ENCODE measurements at regions not wholly inside any gene's neighbourhood (a gene's known extent, or its start where the extent isn't known, plus 50 kb on each side); places are given as distances from the start of the nearest gene placed in this dataset.
"Not testable (repeated sequence)": the region's sequence is repeated elsewhere in the genome, so short reads cannot be mapped to it uniquely, and the experiment has no call there.

DNA sequence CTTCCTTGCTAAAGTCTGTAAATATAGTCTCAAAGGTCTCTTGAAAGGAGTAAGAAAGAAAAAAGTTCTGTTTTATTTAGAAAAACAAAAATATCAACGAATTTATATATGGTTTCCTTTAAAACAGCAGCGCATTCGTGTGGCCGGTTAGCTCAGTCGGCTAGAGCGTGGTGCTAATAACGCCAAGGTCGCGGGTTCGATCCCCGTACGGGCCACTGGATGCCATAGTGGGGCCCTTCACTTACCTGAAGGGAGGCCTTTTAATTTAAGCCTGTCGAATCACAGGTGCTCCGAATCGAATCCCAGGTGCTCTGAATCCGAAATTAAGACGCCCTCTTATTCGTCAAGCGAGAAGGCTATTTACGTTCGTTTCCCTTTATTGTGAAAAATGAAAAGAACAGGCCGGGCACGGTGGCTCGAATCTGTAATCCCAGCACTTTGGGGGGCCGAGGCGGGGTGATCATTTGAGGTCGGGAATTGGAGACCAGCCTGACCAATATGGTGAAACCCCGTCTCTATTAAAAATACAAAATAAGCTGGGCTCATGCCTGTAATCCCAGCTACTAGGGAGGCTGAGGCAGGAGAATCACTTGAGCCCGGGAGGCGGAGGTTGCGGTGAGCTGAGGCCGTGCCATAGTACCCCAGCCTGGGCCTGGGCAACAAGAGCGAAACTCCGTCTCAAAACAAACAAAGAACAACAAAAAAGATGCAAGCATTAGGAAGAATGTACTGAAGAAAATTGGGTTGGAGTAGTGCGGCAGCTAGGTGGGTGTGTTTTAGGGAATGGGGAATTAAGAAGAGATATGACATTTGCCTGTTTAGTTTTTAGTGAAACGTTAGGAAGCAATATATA lies 195.8 kb upstream of the ZNF184 start:
- DNase-seq, result peak; percentile 65 to 67

DNA sequence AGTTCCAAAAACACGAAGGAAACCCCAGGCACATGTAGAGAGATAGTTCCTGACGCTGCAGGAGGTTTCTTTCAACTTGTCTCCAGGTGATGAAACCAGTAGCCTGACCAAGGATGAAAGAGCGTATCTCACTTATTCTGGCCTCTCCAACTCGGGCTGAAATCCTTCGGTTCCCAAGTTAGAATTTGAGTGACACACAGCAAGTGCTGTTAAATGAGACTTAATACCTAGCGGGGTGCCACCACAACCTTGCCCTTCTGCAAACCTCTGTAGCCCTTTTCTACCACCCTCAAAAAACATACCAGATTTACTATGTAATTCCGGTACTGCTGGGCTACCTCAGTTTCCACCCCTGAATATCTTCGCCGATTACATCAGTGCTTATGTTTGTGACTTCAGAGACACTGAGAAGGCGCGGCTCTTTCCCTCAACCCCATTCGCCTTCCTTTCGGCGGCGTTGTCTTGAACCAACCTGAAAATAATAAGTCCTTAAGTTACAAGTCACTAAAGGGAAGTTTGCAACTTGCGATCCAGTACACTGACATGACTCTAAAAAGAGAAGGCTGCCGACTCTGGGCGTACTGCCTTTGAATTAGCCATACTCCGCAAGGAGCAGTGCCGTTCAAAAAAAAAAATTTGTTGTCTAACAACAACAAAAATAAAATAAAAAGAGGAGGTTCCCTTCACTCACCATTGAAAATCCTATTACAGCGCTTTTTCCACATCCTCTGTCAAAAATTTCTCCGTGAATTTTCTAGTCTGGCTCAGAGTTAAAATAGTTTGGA lies 194.9 kb upstream of the ZNF184 start:
- DNase-seq, result peak; percentile 36 to 52

DNA sequence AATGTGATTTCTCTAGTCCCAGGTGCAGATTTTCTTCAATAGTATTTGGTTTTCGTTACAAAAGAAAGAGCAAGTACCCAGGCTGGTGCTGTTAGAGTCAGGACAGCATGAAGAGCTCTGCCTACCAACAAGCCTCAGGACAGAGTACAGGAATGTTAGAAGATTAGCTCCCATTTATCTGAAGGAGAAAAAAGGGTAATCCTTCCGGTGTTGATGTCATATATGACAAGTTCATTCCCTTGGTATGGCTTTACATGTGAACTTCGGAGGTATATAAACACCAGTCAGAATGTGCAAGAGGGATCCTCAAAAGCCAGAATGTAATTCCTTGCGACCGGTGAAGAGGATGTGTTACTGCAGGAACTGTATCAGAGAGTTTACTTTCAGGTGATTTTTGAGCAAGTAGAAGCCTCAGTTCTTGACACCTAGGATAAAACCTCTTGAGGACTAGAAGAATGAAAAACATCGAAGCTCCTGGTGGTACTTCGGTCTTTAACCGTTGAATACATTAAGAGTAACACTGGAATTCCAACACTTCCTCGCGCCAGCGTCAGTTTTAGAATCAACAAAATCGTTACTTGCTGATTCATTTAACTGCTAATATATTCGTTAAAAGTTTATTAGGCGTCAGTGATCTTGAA lies 194.2 kb upstream of the ZNF184 start:
- peak in 1 of 2 experiments; percentile 12 for DNase-seq

DNA sequence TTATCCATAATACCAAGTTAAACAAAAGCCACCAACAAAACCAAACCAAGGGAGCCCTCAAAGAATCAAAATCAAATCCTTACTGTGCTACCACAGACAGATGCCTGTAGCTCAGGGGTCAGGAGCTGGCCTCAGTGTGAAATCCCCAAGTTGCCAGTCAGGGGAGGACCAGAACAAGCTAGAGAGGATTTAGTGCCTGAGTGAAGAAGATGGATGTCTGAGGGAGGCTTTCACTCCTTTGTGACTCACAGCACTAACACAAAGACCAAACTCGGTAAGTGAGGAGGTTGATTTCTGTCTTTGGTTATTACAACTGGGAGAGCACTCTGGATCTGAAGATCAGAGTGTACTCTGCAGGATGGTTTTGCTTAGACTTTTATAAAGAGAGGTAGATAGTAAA lies 189.9 kb upstream of the ZNF184 start:
- DNase-seq, result no peak

DNA sequence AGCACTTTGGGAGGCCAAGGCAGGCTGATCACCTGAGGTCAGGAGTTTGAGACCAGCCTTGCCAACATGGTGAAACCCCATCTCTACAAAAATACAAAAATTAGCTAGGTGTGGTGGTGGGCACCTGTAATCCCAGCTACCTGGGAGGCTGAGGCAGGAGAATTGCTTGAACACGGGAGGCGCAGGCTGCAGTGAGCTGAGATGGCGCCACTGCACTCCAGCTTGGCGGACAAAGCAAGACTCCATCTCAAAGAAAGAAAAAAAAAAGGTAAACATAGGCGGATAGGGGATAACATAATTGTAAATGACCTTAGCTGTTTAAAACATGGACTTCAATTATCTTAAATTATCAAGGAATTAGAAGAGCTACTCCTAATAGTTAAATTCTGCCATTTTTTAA lies 189.3 kb upstream of the ZNF184 start:
- DNase-seq, result not testable (repeated sequence)

DNA sequence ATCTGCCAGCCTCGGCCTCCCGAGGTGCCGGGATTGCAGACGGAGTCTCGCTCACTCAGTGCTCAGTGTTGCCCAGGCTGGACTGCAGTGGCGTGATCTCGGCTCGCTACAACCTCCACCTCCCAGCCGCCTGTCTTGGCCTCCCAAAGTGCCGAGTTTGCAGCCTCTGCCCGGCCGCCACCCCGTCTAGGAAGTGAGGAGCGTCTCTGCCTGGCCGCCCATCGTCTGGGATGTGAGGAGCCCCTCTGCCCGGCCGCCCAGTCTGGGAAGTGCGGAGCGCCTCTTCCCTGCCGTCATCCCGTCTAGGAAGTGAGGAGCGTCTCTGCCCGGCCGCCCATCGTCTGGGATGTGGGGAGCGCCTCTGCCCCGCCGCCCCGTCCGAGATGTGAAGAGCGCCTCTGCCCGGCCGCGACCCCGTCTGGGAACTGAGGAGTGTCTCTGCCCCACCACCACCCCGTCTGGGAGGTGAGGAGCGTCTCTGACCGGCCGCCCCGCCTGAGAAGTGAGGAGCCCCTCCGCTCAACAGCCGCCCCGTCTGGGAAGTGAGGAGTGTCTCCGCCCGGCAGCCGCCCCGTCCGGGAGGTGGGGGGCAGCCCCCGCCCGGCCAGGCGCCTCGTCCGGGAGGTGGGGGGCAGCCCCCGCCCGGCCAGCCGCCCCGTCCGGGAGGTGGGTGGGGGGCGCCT lies 180.4 kb upstream of the ZNF184 start:
- DNase-seq, result not testable (repeated sequence)

DNA sequence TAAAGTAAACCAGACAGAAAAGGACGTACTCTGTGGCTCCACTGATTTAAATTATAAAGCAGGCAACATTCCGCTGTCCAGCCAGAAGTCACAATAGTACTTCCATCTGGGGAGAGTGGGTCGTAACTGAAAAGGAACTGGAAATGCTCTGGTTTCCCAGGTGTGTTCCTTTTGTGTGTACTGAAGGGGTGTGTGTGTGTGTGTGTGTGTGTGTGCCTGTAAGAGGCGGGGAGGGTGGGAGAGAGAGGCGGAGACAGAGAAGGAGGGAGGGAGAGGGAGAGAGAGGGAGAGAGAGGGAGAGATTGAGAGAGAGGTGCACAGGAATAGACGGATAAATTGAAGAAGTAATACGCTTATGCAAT lies 178.4 kb upstream of the ZNF184 start:
- no peak for DNase-seq

DNA sequence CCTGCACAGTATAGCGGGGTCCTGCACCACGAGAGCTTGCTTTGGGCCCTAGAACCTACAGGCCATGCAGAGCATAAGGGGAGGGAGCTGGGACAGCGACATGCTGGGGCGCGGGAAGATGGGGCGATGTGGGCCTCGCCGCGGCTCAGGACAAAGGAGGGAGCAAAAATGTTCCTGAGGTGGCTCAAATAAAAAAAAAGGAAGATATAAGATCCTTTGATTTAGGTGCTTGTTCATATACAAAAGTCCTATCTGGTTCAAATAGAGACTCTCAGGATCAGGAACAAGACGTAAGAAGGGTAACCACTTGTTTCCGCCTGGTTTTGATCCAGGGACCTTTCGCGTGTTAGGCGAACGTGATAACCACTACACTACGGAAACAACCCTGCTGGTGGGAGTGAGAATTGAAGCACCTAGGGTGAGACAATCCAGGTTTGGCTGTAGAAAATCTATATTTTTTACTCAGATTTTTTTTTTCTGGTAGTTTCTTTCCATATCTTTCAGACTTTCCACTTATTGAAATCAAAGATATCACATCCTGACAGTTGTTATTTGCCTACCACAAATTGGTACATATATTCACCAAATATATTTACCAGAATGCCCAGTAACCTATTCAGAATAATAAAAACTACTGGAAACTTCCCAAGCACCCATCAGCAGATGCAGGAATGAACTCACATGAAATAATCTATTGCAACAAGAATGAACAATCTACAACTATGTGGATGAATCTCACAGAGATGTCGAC lies 177.9 kb upstream of the ZNF184 start:
- no peak for DNase-seq

DNA sequence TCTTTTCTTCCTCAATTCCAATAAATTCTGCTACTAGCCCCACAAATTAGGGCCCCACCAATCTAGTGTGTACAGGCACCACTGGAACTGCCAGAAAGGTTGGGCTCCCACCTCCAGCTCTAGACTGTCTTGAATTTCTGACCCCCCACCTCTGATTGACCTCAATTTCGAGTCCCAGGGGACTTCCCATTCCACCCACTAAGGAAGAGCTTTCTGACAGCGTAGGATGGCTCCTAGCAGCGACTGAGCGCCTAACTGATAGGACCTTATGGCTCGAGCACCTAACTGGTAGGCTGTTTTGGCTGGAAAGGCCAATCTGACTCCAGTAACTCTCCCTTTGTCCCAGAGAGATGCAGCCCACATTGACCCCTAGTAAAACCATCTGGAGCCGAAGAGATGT lies 171.6 kb upstream of the ZNF184 start:
- no peak for DNase-seq

DNA sequence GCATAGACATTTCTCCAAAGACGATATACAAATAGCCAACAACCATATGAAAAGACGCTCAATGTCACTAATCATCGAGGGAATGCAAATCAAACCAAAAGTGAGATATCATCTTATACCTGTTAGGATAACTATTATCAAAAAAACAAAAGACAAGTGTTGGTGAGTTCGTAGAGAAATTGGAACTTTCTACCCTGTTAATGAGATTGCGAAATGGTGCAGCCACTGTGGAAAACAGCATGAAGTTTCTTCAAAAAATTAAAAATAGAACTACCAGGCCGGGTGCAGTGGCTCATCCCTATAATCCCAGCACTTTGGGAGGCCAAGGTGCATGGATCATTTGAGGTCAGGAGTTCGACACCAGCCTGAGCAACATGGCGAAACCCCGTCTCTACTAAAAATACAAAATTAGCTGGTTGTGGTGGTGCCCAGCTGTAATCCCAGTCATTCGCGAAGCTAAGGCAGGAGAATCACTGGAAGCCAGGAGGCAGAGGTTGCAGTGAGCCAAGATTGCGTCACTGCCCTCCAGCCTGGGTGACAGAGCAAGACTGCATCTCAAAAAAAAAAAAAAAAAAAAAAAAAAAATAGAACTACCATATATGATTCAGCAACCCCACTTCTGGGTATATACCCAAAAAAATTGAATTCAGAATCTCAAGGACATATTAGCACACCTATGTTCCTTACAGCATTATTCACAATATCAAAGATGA lies 170.0 kb upstream of the ZNF184 start:
- no peak for DNase-seq

DNA sequence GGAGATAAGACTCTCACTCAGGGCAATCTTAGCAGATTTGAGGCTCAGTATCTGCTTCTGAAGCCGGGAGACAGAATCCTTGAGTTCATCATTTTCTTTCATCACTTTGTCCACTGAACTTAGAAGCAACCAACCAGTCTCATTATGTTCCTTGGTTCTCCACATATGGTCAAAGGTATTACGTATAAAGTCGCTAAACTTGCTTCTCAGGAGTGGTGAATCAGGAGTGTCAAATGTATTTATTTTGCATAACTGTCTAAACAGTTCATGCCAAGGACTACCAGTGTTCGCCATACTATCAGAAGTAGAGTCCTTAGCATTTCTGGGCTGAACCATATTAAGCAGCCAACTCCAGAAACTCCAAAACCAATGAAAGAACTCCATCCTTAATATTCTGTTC lies 163.0 kb upstream of the ZNF184 start:
- not testable (repeated sequence) for DNase-seq

DNA sequence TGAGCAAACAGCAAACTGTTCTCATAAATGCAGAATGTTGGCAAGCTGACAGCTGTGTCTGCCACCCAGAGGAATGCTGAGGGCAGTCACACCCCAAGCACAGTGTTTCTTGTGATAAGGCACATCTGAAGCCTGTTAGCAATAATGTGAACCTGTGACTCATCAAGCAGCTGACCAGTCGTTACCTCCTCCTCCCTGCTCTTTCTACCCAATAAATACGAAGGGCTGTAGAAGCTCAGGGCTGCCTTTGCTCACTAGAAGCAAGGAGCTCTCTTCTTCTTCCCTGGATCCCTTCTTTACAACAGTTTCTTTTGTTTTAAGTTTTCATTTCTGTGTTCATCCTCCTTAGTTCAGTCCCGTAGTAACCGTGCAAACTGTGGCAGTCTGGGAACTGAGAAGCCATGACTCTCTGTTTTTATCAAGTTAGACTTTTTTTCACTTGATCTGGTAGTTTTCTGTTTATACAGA lies 160.3 kb upstream of the ZNF184 start:
- not testable (repeated sequence) for DNase-seq

DNA sequence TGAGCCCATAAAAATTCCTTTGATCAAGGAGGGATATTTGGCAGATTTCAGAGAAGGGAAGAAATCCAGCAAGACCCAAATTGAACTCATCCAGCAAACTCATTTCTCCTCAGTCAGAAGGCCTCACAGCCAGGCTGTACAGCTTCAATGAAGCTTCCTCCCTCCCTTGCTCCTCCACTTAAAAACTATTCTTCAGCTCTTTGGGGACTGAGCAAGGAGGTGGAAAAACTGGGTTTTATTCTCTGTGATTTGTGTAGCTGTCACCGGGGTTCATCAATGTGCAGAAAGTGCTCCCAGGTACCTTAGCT lies 158.7 kb upstream of the ZNF184 start:
- no peak for DNase-seq

DNA sequence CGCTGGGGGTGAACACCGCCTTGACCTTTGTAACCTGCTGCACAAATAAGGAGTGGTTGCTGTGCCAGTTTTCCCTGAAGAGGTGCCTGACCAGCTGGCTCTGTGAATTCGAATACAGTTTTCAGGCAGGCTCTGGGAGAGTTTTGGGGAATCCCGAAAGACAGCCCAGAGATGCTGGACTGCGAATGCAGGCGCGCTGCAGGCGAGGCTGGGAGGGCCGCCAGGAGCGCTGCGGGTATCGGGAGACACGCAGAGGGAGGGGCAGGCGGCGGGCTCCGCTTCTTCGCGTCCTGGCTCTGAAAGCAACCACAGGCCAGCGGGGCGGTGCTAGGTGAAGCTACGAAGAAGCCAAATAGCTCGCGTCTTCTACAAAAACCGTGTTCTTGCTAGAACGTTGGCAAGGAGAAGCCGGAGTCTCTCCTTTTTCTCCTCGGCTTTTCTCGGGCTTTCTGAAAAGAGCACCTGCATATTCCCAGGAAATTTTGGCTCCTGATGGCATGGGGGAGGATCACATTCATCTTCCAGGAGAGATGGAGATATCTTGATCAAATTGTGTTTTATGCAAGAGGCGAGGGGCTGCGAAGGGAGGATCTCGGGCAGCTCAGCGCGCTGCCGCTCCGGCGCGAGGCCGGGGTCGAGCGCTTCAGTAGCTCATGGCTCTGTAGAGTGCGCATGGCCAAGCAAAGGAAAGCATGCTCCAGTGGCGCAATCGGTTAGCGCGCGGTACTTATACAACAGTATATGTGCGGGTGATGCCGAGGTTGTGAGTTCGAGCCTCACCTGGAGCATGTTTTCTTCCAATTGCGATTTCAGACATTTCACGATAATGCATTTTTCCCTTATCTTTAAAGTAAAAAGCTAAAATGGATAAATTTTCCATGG lies 158.1 kb upstream of the ZNF184 start:
- DNase-seq, result no peak

DNA sequence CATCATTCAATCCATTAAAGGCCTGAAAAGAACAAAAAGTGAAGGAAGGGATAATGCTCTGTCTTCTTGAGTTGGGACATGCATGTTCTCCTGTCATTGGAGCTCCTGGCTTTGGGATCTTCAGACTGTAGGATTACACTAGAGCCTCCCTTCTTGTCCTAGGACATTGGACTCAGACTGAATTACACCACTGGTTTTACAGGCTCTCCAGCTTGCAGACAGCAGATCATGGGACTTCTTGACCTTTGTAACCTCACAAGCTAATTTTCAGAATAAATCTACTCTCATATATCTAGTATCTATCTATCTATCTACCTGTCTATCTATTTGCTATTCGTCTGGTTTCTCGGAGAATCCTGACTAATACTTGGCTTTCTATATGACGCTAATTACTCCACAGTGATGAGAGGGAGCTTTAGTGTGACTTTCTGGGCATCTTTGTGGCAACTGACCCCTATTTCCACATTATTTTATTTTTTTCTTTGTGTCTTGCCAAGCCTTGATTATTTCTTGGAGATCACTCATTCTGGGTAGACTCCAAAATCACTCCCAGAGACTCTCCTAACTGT lies 151.9 kb upstream of the ZNF184 start:
- DNase-seq, result no peak

DNA sequence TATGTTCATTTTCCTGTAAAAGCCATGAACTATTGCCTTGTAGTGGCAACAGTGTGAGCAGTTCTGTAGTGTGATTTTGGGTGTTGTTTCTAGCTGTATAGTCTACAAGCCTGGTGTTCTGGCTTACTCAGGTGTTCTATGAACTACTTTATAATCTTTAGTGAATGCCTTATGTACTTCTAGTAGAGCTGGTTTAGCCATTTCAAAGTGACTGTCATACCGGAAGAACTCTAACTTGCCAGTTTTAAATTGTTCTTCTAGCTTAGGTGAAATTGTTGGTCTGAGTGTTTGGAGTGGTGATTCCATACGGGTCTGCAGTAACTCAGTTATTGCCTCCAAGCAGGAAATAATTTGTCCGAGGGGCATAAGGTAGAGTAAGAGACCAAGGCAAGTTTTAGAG lies 150.2 kb upstream of the ZNF184 start:
- DNase-seq, result no peak

DNA sequence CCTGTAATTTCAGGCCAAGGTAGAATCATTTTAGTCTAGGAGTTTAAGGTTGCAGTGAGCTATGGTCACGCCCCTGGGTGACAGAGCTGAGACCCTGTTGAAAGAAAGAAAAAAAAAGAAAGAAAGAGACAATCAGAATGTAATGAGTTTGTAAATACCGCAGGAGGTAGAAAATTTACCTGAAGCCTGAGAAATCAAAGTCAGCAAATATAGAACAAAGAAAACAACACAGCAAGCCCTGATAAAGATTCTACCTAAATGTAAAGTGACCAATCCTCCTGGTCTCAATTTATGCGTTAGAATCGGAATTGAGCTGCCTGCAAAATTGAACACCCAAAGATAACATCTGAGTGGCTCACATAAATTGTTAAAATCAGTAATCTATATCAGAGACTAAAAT lies 146.5 kb upstream of the ZNF184 start:
- DNase-seq, result no peak

DNA sequence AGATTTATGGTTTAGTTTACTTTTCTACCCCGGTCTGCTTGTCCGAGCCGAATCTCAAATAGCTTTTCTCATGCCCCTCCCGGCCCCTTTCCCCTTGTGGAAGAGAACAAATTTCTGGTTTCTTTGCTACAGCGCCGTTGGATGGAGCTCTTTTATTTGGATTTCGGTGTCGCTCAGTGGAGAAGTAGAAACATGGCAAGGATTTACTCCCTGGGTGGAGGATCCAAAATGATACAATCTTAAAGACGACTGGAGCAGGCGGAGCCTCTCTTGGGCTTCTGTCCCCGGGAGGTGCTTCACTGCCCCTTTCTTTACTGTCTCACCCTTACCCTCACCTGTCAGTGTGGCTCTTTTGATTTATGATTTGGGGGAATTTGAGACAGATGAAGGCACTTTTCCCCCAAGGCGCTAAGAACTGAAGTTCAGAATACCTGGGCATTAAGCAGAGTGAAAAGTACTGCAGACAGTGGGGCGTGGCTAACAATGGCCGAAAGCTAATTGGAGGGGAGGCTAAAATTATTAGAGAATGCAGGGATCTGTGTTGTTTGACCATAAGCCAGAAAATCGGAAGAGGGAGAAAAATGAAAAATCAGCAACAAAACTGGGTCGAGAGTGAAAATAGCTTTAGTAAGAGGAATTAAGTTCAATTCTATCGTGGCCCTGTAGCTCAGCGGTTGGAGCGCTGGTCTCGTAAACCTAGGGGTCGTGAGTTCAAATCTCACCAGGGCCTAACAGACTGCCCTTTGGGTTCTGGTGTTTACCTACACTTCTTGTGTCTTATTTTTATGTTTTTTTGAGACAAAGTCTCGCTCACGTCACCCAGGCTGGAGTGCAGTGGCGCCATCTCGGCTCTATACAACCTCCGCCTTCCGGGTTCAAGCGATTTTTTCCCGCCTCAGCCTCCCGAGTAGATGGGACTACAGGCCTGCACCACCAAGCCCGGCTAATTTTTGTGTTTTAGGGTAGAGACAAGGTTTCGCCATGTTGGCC lies 145.1 kb upstream of the ZNF184 start:
- no peak for DNase-seq

DNA sequence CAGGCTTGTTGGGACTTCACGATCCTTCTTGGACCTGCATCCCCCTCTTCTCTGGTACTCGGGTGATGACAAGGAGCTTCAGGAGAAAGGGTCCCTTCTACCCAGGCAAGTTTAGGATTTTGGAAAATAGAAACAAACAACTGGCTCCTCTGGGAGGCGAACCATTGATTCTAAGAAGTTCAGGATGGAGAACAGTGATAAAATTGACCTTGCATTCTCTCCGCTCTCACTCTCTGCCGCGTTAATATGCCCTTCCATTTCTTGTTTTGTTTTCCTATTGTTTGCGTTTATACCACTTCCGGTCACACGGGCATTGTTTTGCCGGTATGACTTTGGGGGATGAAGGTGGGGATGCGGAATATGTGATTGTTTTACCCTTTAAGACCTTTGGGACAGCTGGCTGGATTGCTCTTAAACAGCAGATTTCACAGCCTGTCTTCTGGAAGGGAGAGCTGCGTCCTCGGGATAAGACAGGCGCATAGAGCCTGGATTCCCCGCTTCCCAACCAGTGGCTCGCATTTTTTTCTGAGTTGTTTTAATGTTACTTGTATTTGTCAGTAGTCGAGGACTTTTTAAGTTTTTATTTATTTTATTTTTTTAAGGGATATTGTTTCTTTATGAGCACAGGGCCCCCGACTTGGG lies 144.3 kb upstream of the ZNF184 start:
- no peak for DNase-seq

All from Kasumi-1 (cell line).